ENCODE measurements at regions not wholly inside any gene's neighbourhood (a gene's known extent, or its start where the extent isn't known, plus 50 kb on each side); places are given as distances from the start of the nearest gene placed in this dataset.

GRCh38 chr18:45415614-45416013 lies 199.7 kb upstream of the SLC14A2 start:
- TF ChIP-seq CTCF (IDR thresholded peaks at IDR 0.05) (no peak), POLR2A (IDR thresholded peaks at IDR 0.05) (no peak)
